Nephron (organoid): ENCODE measurements at regions not wholly inside any gene's neighbourhood (a gene's known extent, or its start where the extent isn't known, plus 50 kb on each side); places are given as distances from the start of the nearest gene placed in this dataset.

Source experiments
- H3K27ac Mint-ChIP-seq, 3 experiments: 2 replicates each; pipeline ENCODE4 v1.8.0; 2020; ENCODE audit warnings: mixed read lengths in 3 of 3, mild to moderate bottlenecking in 2 of 3, moderate library complexity in 1 of 3
- H3K27me3 Mint-ChIP-seq: 2 replicates; pipeline ENCODE4 v1.8.0; 2021; ENCODE audit warnings: low read depth, mild to moderate bottlenecking, moderate library complexity, mixed read lengths
- H3K36me3 Mint-ChIP-seq: 2 replicates; pipeline ENCODE4 v1.8.0; 2020; ENCODE audit warnings: low read depth, mixed read lengths
- H3K4me1 Mint-ChIP-seq: 2 replicates; pipeline ENCODE4 v1.8.0; 2020; ENCODE audit warnings: mixed read lengths
- H3K4me3 Mint-ChIP-seq, 3 experiments: 2 replicates each; pipeline ENCODE4 v1.8.0; 2020; ENCODE audit warnings: mild to moderate bottlenecking in 3 of 3, mixed read lengths in 3 of 3, moderate library complexity in 2 of 3
- H3K9me3 Mint-ChIP-seq: 2 replicates; pipeline ENCODE4 v1.8.0; 2020; ENCODE audit warnings: mixed read lengths
- TF ChIP-seq, protein P1 (sequence below), 3 experiments: fragments of 200-600 bp; sonication (generic); IDR thresholded peaks; one replicate each; pipeline ENCODE4 v1.5.0; 2021; ENCODE audit warnings: antibody characterized with exemption in 3 of 3; ENCODE audit not compliant: unreplicated experiment in 3 of 3

DNA sequence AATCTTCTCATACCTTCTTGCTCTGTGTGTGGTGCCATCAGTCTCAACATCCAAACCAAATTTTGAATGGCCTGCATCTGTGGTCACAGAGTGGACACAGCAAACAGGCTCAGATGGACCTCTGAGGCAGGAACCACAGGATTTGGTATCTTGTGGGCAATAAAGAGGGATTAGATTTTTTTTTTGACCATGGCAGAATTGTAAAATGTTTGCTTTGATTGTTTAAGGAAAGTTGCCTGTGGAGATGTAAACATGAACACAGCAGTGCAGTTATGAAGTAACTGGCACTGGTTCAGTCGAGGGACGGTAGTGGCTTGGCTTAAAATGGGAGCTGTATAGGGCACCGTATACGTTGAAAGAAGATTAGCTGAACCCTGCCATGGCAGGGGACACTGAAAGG is 464.7 kb downstream of the SH2D4B start:
- no peaks in the 10 kb centered on the region for H3K9me3 Mint-ChIP-seq
- H3K4me3 Mint-ChIP-seq = no peak overlapping the region
- H3K4me1 Mint-ChIP-seq = peaks cover 5% of the 10 kb centered on the region

DNA sequence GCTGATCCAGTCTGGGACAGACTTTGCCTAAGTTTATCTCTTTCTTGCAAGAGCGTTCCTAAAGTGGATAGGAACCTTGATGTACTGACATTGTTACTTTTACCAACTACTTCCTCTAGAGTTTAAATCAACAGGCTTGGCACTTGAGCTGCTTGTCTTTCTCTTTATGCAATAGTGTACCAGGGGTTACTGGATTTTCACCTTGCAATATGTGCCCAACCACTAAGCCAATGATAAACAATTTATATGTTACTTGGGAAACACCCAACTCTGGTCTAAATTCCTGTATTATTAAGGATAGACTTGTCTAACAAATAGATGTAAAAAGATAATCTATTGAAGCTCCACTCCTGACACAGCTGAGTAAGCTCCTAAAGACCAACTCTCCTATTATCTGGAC is 470.2 kb downstream of the SH2D4B start:
- H3K4me3 Mint-ChIP-seq = no peak overlapping the region
- H3K27ac Mint-ChIP-seq = peak overlapping the region in 1 of 3 experiments; percentile 18
- TF ChIP-seq, protein P1, sequence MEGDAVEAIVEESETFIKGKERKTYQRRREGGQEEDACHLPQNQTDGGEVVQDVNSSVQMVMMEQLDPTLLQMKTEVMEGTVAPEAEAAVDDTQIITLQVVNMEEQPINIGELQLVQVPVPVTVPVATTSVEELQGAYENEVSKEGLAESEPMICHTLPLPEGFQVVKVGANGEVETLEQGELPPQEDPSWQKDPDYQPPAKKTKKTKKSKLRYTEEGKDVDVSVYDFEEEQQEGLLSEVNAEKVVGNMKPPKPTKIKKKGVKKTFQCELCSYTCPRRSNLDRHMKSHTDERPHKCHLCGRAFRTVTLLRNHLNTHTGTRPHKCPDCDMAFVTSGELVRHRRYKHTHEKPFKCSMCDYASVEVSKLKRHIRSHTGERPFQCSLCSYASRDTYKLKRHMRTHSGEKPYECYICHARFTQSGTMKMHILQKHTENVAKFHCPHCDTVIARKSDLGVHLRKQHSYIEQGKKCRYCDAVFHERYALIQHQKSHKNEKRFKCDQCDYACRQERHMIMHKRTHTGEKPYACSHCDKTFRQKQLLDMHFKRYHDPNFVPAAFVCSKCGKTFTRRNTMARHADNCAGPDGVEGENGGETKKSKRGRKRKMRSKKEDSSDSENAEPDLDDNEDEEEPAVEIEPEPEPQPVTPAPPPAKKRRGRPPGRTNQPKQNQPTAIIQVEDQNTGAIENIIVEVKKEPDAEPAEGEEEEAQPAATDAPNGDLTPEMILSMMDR (IDR thresholded peaks at IDR 0.05; ENCODE audit: unreplicated experiment in 3 of 3) = no peak
- H3K9me3 Mint-ChIP-seq = no peaks in the 10 kb centered on the region
- peaks cover 5% of the 10 kb centered on the region for H3K27me3 Mint-ChIP-seq
- no peaks in the 10 kb centered on the region for H3K36me3 Mint-ChIP-seq
- peaks cover 4% of the 10 kb centered on the region for H3K4me1 Mint-ChIP-seq

More for the DNA sequence above, 464.7 kb downstream of the SH2D4B start:
- TF ChIP-seq, protein P1 (IDR thresholded peaks at IDR 0.05; ENCODE audit: unreplicated experiment in 3 of 3) = no peak
- Mint-ChIP-seq H3K27ac (no peak overlapping the region), H3K36me3 (no peaks in the 10 kb centered on the region), H3K27me3 (peaks cover 4% of the 10 kb centered on the region)

DNA sequence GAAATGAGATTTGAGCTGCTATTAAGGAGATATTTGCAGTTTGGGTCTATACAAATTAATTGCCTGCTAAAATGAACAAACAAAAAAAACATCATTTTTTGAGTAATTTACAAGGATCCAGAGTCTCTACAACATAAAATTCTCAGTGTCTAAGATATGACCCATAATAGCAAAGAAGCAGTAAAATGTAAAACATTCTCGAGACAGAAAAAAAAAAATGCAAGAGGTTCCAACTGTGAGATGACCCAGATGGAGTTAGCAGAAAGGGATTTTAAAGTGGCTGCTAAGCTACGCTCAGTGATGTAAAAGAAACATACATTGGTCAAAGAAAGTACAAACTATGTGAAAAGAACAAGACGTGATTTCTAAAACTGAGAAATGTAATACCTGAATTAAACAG is 471.0 kb downstream of the SH2D4B start:
- TF ChIP-seq, protein P1 (IDR thresholded peaks at IDR 0.05; ENCODE audit: unreplicated experiment in 3 of 3) = no peak
- H3K4me1 Mint-ChIP-seq = peaks cover 4% of the 10 kb centered on the region
- H3K9me3 Mint-ChIP-seq = no peaks in the 10 kb centered on the region
- H3K4me3 Mint-ChIP-seq = no peak overlapping the region
- no peaks in the 10 kb centered on the region for H3K36me3 Mint-ChIP-seq
- H3K27me3 Mint-ChIP-seq = peaks cover 8% of the 10 kb centered on the region
- H3K27ac Mint-ChIP-seq = peak overlapping the region in 2 of 3 experiments; percentile 12 to 23

DNA sequence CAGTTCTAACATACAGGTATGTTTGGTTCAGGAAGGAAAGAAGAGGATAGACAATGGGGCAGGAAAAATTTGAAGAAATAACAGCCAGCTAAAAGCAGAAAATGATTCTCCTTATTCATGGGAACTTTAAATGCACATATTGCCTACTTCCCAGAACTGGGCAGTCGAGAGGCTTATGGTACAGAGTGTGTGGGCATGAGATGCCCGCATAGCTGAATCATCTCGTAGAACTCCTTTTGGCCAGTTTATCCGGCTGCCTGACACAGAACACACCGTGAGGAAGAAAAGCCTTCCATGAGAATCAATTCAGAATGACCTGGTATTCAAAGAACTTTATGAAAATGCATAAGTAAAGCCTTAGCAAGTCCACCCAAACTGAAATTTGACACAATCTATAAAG is 471.6 kb downstream of the SH2D4B start:
- Mint-ChIP-seq H3K27ac (peak overlapping the region in 2 of 3 experiments; percentile 12 to 23), H3K36me3 (no peaks in the 10 kb centered on the region)
- TF ChIP-seq, protein P1 (IDR thresholded peaks at IDR 0.05; ENCODE audit: unreplicated experiment in 3 of 3) = no peak

DNA sequence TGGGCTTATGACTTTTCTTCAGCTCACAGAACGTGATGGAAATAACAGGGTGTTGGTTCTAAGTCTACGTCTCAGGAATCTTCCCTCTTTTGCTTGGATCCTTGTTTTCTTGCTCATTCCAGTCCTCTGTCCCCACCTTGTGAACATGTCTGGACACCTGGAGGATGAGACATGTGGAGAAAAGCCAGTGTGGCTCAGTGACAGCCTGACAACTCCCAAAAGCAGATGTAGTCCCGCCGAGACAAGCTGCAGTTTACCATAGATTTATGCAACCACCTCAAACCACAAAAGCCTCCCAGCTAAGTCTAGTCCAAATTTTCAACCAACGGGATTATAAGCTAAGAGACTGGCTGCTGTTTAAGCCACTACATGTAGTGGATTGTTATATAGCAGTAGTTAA is 476.1 kb downstream of the SH2D4B start:
- no peaks in the 10 kb centered on the region for H3K9me3 Mint-ChIP-seq
- no peaks in the 10 kb centered on the region for H3K36me3 Mint-ChIP-seq
- peaks cover 9% of the 10 kb centered on the region for H3K27me3 Mint-ChIP-seq

More for the DNA sequence above, 471.6 kb downstream of the SH2D4B start:
- peaks cover 9% of the 10 kb centered on the region for H3K27me3 Mint-ChIP-seq
- no peaks in the 10 kb centered on the region for H3K9me3 Mint-ChIP-seq
- peaks cover 4% of the 10 kb centered on the region for H3K4me1 Mint-ChIP-seq
- no peak overlapping the region for H3K4me3 Mint-ChIP-seq

More for the DNA sequence above, 476.1 kb downstream of the SH2D4B start:
- no peak overlapping the region for H3K4me3 Mint-ChIP-seq
- no peaks in the 10 kb centered on the region for H3K4me1 Mint-ChIP-seq
- H3K27ac Mint-ChIP-seq = no peak overlapping the region
- TF ChIP-seq, protein P1 (IDR thresholded peaks at IDR 0.05; ENCODE audit: unreplicated experiment in 3 of 3) = no peak
